GM23338 (cell line): ENCODE measurements at regions not wholly inside any gene's neighbourhood (a gene's known extent, or its start where the extent isn't known, plus 50 kb on each side); places are given as distances from the start of the nearest gene placed in this dataset.

ENCODE experiments used
- ATAC-seq: fragments of 200-7000 bp; cut with Tn5 transposase; 3 replicates; pipeline ENCODE4 v1.9.1; 2020
- DNase-seq: peaks from one replicate; pipeline ENCODE4 v3.0.0-alpha.2; 2015; ENCODE audit warnings: low spot score
- H2AFZ ChIP-seq: fragments of 200-600 bp; sonication (generic); 2 replicates; pipeline ENCODE4 v1.8.0; 2016; ENCODE audit warnings: antibody characterized with exemption, mild to moderate bottlenecking, moderate library complexity
- H3F3A ChIP-seq: fragments of 200-600 bp; sonication (generic); replicated peaks from 2 replicates; pipeline ENCODE4 v1.8.0; 2017; ENCODE audit warnings: antibody characterized with exemption, mixed run types, low read depth
- H3K27ac ChIP-seq: fragments of 200-600 bp; sonication (generic); 2 replicates; pipeline ENCODE4 v1.6.1; 2016; ENCODE audit warnings: low read depth
- H3K27me3 ChIP-seq: fragments of 200-600 bp; sonication (generic); 2 replicates; pipeline ENCODE4 v1.8.0; 2016; ENCODE audit warnings: mild to moderate bottlenecking, mixed run types, moderate library complexity; ENCODE audit not compliant: insufficient read depth
- H3K36me3 ChIP-seq: fragments of 200-600 bp; sonication (generic); 2 replicates; pipeline ENCODE4 v1.8.0; 2016; ENCODE audit warnings: mild to moderate bottlenecking; ENCODE audit not compliant: insufficient read depth
- H3K4me1 ChIP-seq: fragments of 200-600 bp; sonication (generic); 2 replicates; pipeline ENCODE4 v1.8.0; 2016; ENCODE audit warnings: mild to moderate bottlenecking, moderate library complexity; ENCODE audit not compliant: insufficient read depth
- H3K4me2 ChIP-seq: fragments of 200-600 bp; sonication (generic); 2 replicates; pipeline ENCODE4 v1.7.1; 2017; ENCODE audit warnings: mixed run types
- H3K4me3 ChIP-seq: fragments of 200-600 bp; sonication (generic); 2 replicates; pipeline ENCODE4 v1.6.1; 2016; ENCODE audit warnings: mixed run types
- H3K79me2 ChIP-seq: fragments of 200-600 bp; sonication (generic); replicated peaks from 2 replicates; pipeline ENCODE4 v1.8.0; 2017; ENCODE audit warnings: mild to moderate bottlenecking; ENCODE audit not compliant: insufficient read depth
- H3K9me2 ChIP-seq: fragments of 200-600 bp; sonication (generic); 2 replicates; pipeline ENCODE4 v1.8.0; 2017; ENCODE audit not compliant: insufficient read depth
- H4K20me1 ChIP-seq: fragments of 200-600 bp; sonication (generic); replicated peaks from 2 replicates; pipeline ENCODE4 v1.8.0; 2017; ENCODE audit warnings: mild to moderate bottlenecking; ENCODE audit not compliant: insufficient read depth
- H3K27ac Mint-ChIP-seq: 2 replicates; pipeline ENCODE4 v1.8.0; 2020; ENCODE audit warnings: inconsistent platforms, mild to moderate bottlenecking, moderate library complexity, mixed read lengths
- H3K27me3 Mint-ChIP-seq: 3 replicates; pipeline ENCODE4 v1.8.0; 2022; ENCODE audit warnings: low read depth, mild to moderate bottlenecking, moderate library complexity, mixed read lengths, inconsistent platforms; ENCODE audit not compliant: insufficient read depth, poor library complexity
- H3K36me3 Mint-ChIP-seq: 3 replicates; pipeline ENCODE4 v1.8.0; 2021; ENCODE audit warnings: low read depth, mild to moderate bottlenecking, inconsistent platforms, moderate library complexity, mixed read lengths
- H3K4me1 Mint-ChIP-seq: 3 replicates; pipeline ENCODE4 v1.8.0; 2020; ENCODE audit warnings: mild to moderate bottlenecking, inconsistent platforms, mixed read lengths
- H3K4me3 Mint-ChIP-seq: 3 replicates; pipeline ENCODE4 v1.8.0; 2021; ENCODE audit warnings: moderate library complexity, mild to moderate bottlenecking, inconsistent platforms, mixed read lengths
- H3K9me3 Mint-ChIP-seq: 3 replicates; pipeline ENCODE4 v1.8.0; 2020; ENCODE audit warnings: moderate library complexity, mild to moderate bottlenecking, inconsistent platforms, mixed read lengths
- CREB1 ChIP-seq: fragments of 250-450 bp; sonication (Bioruptor Pico); IDR thresholded peaks from 2 replicates; pipeline ENCODE4 v1.5.0; 2020; ENCODE audit warnings: low read depth, mild to moderate bottlenecking, moderate library complexity
- CTCF ChIP-seq, 2 experiments: fragments of 200-600 bp in 1 of 2; sonication (generic) in 1 of 2; conservative IDR thresholded peaks; 2 replicates each; pipeline versions ENCODE4 v1.5.1 to v1.6.1; 2016 to 2017; ENCODE audit warnings: antibody characterized with exemption in 2 of 2, low read depth in 2 of 2, mild to moderate bottlenecking in 2 of 2, moderate library complexity in 1 of 2
- ETS1 ChIP-seq: IDR thresholded peaks from 2 replicates; pipeline ENCODE4 v1.6.1; 2016; ENCODE audit warnings: antibody characterized with exemption
- EZH2 ChIP-seq: fragments of 200-600 bp; sonication (generic); IDR thresholded peaks from one replicate; pipeline ENCODE4 v1.8.0; 2017; ENCODE audit warnings: antibody characterized with exemption, mild to moderate bottlenecking, low read depth; ENCODE audit not compliant: unreplicated experiment
- EZH2phosphoT487 ChIP-seq: fragments of 200-600 bp; sonication (generic); IDR thresholded peaks from one replicate; pipeline ENCODE4 v1.8.1; 2018; ENCODE audit warnings: antibody characterized with exemption; ENCODE audit not compliant: unreplicated experiment
- JUNB ChIP-seq: IDR thresholded peaks from one replicate; pipeline ENCODE4 v1.6.1; 2016; ENCODE audit warnings: antibody characterized with exemption; ENCODE audit not compliant: unreplicated experiment
- NANOG ChIP-seq: IDR thresholded peaks from 2 replicates; pipeline ENCODE4 v1.6.1; 2016; ENCODE audit warnings: antibody characterized with exemption, borderline replicate concordance
- POLR2AphosphoS5 ChIP-seq: IDR thresholded peaks from 2 replicates; pipeline ENCODE4 v1.6.1; 2016; ENCODE audit warnings: antibody characterized with exemption, low read depth
- REST ChIP-seq: IDR thresholded peaks from one replicate; pipeline ENCODE4 v1.6.1; 2018; ENCODE audit warnings: antibody characterized with exemption; ENCODE audit not compliant: unreplicated experiment
- STAT1 ChIP-seq: IDR thresholded peaks from one replicate; pipeline ENCODE4 v1.6.1; 2016; ENCODE audit warnings: antibody characterized with exemption; ENCODE audit not compliant: unreplicated experiment
- ZNF114 ChIP-seq: fragments of 250-450 bp; sonication (Bioruptor Pico); IDR thresholded peaks from 2 replicates; pipeline ENCODE4 v1.5.0; 2020; ENCODE audit warnings: mild to moderate bottlenecking, moderate library complexity
- ZNF331 ChIP-seq: fragments of 250-450 bp; sonication (Bioruptor Pico); IDR thresholded peaks from 2 replicates; pipeline ENCODE4 v1.5.0; 2020; ENCODE audit warnings: low read depth, mild to moderate bottlenecking, moderate library complexity
- ZNF462 ChIP-seq: fragments of 250-450 bp; sonication (Bioruptor Pico); IDR thresholded peaks from 2 replicates; pipeline ENCODE4 v1.5.0; 2020; ENCODE audit warnings: mild to moderate bottlenecking, moderate library complexity

GRCh38 chr7:130904031-130904757 is 170.2 kb upstream of the KLF14 start:
- no peaks in the 10 kb centered on the region for H3K27me3 ChIP-seq
- H3K36me3 ChIP-seq: no peaks in the 10 kb centered on the region; the same call in 1 of the 2 replicates
- DNase-seq (no peak), ATAC-seq (no peak)
- no peak overlapping the region for H3K4me2 ChIP-seq
- H3K27ac ChIP-seq: no peak overlapping the region; the same call in 1 of the 2 replicates
- Mint-ChIP-seq H3K9me3 (no peaks in the 10 kb centered on the region; the same call in 2 of the 3 replicates), H3K27me3 (peaks cover 11% of the 10 kb centered on the region), H3K4me1 (peaks cover 54% of the 10 kb centered on the region), H3K36me3 (no peaks in the 10 kb centered on the region; the same call in 2 of the 3 replicates), H3K27ac (peak overlapping the region; percentile 38), H3K4me3 (no peak overlapping the region)
- no peak overlapping the region for H3K4me3 ChIP-seq
- H3K4me1 ChIP-seq: peaks cover 34% of the 10 kb centered on the region
- H4K20me1 ChIP-seq: no peaks in the 10 kb centered on the region
- H3K9me2 ChIP-seq: no peaks in the 10 kb centered on the region
- H2AFZ ChIP-seq: no peak overlapping the region
- H3F3A ChIP-seq: no peaks in the 10 kb centered on the region
- TF ChIP-seq NANOG: no peak
- TF ChIP-seq EZH2phosphoT487: no peak
- no peak for TF ChIP-seq ZNF462
- TF ChIP-seq ZNF331: no peak
- no peak for TF ChIP-seq ETS1
- no peak for TF ChIP-seq EZH2
- TF ChIP-seq POLR2AphosphoS5: no peak
- no peak for TF ChIP-seq CTCF (conservative IDR thresholded peaks at IDR 0.05; ENCODE audit: low read depth in 2 of 2)
- TF ChIP-seq CREB1 (CRISPR knock-in tag): no peak
- TF ChIP-seq STAT1: no peak
- no peak for TF ChIP-seq JUNB
- no peak for TF ChIP-seq ZNF114 (CRISPR knock-in tag)
- no peak for TF ChIP-seq REST
- no peaks in the 10 kb centered on the region for H3K79me2 ChIP-seq
